ENCODE measurements at regions not wholly inside any gene's neighbourhood (a gene's known extent, or its start where the extent isn't known, plus 50 kb on each side); places are given as distances from the start of the nearest gene placed in this dataset.

DNA sequence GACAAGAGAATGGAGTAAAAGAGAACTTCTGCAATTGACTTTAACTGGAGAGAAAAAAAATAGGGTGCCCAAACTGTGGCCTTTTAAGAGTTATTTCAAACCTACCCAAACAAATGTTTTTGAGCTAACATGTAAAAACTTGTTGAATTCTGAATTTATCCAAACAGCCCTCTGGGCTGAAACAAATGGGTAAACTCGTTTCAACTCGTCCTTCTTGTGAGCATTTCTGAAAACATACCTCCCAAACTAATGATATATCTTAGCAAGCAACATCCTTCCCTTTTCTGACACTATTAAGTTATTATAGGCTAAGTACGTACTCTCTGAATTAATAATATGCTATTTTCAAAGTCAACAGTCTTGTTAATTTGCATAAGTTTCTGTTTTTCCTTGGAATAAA is 793.0 kb upstream of the ACVR2A start:
- Histone ChIP-seq H3K9me3 (ENCODE audit: low read depth, low read length) (no peaks in the 10 kb centered on the region), H3K4me3 (ENCODE audit: low read length) (no peak overlapping the region), H3K27me3 (ENCODE audit: insufficient read depth, low read length) (peaks cover 3% of the 10 kb centered on the region), H3K4me1 (ENCODE audit: insufficient read depth, low read length) (no peaks in the 10 kb centered on the region)

DNA sequence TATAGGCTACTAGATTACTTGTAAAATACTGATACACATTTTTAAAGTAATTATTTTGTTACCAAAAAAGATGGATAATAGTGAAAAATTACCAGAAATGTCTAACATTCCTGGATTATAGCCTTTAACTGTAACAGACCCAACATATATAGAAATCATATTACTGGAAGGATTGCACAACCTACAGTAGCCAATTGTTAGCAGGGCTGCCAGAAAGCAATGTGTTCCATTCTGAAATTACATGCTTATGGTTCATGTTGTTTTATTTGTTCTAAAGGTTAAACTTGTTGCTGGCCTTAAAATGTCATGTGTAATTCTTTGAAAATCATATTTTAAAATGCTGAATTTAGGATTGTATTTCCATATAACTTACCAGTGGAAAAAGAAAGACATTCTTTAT is 793.6 kb upstream of the ACVR2A start:
- no peaks in the 10 kb centered on the region for H3K9me3 ChIP-seq (ENCODE audit: low read depth, low read length)
- H3K4me1 ChIP-seq (ENCODE audit: insufficient read depth, low read length), result no peaks in the 10 kb centered on the region
- H3K4me3 ChIP-seq (ENCODE audit: low read length), result no peak overlapping the region
- peaks cover 3% of the 10 kb centered on the region for H3K27me3 ChIP-seq (ENCODE audit: insufficient read depth, low read length)

DNA sequence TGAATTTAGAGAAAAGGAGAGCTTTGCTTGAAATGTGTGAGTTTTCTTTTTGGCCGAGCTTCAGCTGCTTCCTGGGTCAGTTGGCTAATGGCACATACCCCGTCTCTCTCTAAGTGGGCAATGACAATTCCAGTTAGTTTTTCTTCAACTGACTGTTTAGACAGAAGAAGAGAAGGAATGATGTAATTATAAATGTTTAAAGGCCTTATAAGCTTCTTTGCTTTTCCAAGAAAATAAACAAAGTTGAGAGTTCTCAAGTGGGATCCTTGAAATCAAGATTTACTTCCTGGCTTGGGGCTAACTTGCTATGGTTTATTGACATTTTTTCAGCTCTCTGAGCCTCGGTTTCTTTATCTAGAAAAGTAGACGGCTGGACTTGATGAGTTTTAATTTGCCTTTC is 794.9 kb upstream of the ACVR2A start:
- Histone ChIP-seq H3K9me3 (ENCODE audit: low read depth, low read length) (no peaks in the 10 kb centered on the region), H3K27me3 (ENCODE audit: insufficient read depth, low read length) (peaks cover 3% of the 10 kb centered on the region), H3K4me3 (ENCODE audit: low read length) (no peak overlapping the region), H3K4me1 (ENCODE audit: insufficient read depth, low read length) (no peaks in the 10 kb centered on the region)

DNA sequence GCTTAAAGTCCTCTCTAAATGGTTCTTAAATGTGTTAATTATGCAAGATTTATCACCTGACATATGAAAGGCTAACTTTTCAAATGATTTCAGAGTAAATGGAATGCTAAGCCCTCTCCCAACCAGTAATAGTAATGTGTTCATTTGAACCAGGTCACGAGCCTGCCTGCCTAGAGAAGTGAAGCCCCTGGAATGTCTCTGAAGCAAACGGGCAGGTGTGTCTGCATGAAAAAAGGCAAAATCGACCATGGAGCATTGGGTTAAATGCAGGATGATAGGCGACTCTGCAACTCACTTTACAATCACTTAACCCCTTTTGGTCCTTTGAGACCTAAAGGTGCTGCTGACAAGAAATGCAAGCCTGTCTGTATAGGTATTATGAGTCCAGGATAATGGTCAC is 798.4 kb upstream of the ACVR2A start:
- Histone ChIP-seq H3K4me3 (ENCODE audit: low read length) (no peak overlapping the region), H3K9me3 (ENCODE audit: low read depth, low read length) (no peaks in the 10 kb centered on the region), H3K27me3 (ENCODE audit: insufficient read depth, low read length) (peaks cover 3% of the 10 kb centered on the region), H3K4me1 (ENCODE audit: insufficient read depth, low read length) (no peaks in the 10 kb centered on the region)

DNA sequence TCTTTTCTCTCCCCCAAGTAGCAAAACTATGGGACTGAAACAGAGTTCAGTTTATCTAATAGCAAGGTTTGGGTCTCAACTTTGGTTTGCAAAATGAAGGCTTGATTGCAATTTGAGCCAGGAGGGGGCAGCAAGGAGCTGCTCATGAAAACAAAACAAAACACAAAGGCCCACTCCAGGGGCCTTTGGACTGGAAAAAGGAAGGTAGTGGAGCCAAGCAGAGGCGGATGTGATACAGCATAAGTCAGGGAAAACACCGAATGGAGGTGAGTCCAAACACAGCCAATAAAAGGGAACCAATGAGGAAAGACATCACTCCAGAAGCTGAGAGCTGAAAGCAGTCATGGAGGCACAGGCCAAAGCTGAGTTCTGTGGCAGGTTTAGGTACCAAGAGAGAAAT is 799.7 kb upstream of the ACVR2A start:
- Histone ChIP-seq H3K4me1 (ENCODE audit: insufficient read depth, low read length) (no peaks in the 10 kb centered on the region), H3K9me3 (ENCODE audit: low read depth, low read length) (no peaks in the 10 kb centered on the region), H3K4me3 (ENCODE audit: low read length) (no peak overlapping the region), H3K27me3 (ENCODE audit: insufficient read depth, low read length) (no peaks in the 10 kb centered on the region)

DNA sequence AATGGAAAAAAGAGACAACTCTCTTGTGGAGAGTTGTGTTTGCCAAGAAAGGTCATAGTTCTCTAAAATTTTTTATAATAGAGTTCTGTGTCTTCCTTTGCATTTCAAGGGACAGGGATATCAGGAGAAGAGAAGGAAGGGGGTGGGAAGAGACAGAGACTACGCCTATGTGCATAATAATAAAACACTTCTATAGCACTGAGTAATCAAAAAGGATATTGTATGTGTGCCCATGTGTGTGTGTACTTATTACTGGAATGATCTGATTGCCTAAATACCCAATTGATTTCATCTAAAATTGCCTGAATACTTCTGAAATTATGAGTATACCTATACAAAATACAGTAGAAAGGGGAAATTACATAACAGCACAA is 803.7 kb upstream of the ACVR2A start:
- H3K4me3 ChIP-seq (ENCODE audit: low read length), result no peak overlapping the region
- H3K9me3 ChIP-seq (ENCODE audit: low read depth, low read length), result no peaks in the 10 kb centered on the region
- no peaks in the 10 kb centered on the region for H3K4me1 ChIP-seq (ENCODE audit: insufficient read depth, low read length)
- H3K27me3 ChIP-seq (ENCODE audit: insufficient read depth, low read length), result no peaks in the 10 kb centered on the region

DNA sequence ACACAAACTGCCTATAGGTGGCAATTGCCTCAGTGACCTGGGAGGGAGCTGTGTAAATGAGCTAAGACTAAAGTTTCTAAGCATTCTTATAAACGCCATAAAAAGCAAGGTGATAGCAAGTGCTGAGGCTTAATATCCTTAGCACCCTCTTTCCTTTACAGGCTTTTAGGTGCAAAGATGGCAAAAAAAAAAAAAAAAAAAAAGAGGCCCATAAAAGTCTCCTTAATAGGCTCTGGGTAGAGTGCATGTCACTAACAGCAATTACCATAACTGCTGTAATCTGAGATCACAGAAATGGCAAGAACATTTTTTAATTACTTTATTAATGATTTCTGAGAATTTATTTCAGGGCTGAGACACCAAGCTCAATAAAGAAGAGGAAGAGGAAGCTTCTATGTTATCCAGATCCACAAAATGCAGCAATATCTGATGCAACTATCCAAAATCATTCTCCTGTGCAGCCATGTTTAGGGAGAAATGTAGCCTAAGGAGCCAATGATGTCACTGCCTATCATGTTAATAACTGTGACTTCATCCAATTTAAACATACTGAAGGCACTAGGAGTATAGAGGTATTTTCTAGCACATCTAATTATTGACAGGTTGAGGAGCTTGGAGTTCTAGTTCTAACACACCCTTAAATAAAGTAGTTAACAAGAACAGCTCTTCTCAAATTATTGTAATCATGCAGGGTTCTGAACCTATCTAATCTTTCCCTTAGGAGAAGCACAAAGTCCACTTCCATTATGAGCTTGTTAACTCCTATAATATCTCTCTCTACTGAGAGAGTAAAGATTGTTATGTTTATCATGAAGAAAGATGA is 804.3 kb upstream of the ACVR2A start:
- H3K4me3 ChIP-seq (ENCODE audit: low read length), result no peak overlapping the region
- no peaks in the 10 kb centered on the region for H3K9me3 ChIP-seq (ENCODE audit: low read depth, low read length)
- H3K4me1 ChIP-seq (ENCODE audit: insufficient read depth, low read length), result no peaks in the 10 kb centered on the region
- no peaks in the 10 kb centered on the region for H3K27me3 ChIP-seq (ENCODE audit: insufficient read depth, low read length)

DNA sequence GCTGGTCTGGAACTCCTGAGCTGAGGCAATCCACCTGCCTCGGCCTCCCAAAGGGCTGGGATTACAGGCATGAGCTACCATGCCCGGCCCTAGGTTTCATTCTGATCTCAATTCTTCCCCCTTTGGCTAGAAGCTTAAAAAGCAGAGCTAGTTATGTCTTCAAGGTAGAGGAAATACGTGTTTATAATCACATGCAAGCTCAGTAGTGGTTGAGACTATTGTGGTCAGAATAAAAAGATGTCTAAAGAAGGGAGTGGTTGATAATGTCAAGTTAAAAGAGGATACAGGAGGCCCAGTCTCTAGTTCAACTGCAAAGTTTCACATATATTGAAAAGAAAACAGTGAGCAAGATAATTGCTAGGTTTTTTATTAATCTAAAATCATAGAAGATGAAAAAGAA is 807.8 kb upstream of the ACVR2A start:
- no peaks in the 10 kb centered on the region for H3K4me1 ChIP-seq (ENCODE audit: insufficient read depth, low read length)
- H3K9me3 ChIP-seq (ENCODE audit: low read depth, low read length), result no peaks in the 10 kb centered on the region
- no peak overlapping the region for H3K4me3 ChIP-seq (ENCODE audit: low read length)
- H3K27me3 ChIP-seq (ENCODE audit: insufficient read depth, low read length), result no peaks in the 10 kb centered on the region

DNA sequence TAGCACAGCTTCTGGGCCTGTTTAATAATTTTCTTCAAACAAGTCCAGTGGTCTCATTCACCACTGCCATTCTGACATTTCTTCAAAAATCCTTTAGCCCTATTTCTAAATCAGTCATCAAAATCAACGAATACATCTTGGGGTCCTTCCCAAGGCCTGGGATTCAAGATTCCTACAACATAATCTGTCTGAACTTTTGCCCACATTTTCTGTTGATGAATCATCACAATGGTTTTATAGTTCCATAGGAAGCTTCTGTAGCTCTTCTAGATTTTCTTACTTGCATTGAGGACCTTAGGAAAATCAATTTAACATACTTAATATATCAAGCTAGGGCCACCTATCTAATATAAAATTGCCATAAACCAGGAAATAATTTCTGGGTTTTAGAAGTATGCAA is 811.8 kb upstream of the ACVR2A start:
- no peaks in the 10 kb centered on the region for H3K4me1 ChIP-seq (ENCODE audit: insufficient read depth, low read length)
- no peaks in the 10 kb centered on the region for H3K9me3 ChIP-seq (ENCODE audit: low read depth, low read length)
- H3K4me3 ChIP-seq (ENCODE audit: low read length), result no peak overlapping the region
- H3K27me3 ChIP-seq (ENCODE audit: insufficient read depth, low read length), result no peaks in the 10 kb centered on the region

DNA sequence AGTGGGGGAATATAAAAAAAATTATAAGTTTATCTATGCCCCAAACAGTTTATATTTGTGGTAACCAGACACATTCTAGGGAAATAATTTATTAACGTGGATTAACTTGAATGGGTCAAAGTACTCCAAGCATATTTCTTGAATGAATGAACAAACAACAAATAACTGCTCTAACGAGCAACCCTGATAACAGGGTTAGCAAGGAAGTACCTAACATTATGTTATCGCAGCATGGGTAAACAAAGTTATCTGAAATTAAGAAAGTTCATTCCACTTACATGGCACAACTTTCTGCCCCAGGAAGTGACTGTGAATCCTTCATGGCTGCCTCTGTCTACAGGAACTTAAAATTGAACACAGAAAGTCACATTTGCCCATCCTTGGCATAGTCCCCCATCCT is 812.9 kb upstream of the ACVR2A start:
- Histone ChIP-seq H3K4me1 (ENCODE audit: insufficient read depth, low read length) (no peaks in the 10 kb centered on the region), H3K4me3 (ENCODE audit: low read length) (no peak overlapping the region)

DNA sequence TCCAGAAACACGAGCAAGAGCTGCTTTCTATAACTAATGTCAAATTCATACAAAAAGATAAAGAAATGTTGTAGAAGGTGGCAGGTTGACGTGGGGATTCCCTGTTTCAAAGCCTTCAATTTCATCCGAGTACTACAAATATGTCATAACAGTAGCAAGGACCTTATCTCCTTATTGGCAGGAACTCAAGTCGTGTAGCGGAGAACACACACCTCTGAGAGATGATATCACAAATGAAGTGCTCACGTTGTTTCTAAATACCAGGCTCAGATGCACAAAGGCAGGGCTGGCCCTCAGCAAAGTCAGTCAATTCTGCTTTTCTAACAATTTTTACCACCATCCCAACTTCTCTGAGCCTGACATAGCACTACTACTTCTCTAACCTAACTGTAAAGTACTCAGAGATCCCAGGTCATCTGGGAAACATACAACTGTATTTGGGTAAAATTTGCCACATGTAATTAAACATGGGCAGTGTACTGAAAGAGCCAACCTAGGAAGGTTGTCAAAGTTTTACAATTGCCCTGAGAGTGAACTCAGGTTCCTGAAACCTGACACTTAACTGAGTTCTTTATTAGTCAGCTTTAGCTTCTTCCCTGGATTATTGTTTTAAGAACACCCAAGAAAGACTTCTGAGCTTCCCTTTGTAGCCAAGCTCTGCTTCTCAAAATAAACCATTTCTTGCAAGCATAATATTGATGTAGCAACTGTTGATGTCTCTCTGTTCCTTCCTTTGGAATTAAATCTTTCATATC is 813.7 kb upstream of the ACVR2A start:
- no peaks in the 10 kb centered on the region for H3K9me3 ChIP-seq (ENCODE audit: low read depth, low read length)
- no peak overlapping the region for H3K4me3 ChIP-seq (ENCODE audit: low read length)
- H3K4me1 ChIP-seq (ENCODE audit: insufficient read depth, low read length), result no peaks in the 10 kb centered on the region
- no peaks in the 10 kb centered on the region for H3K27me3 ChIP-seq (ENCODE audit: insufficient read depth, low read length)

More for the DNA sequence above, 812.9 kb upstream of the ACVR2A start:
- H3K9me3 ChIP-seq (ENCODE audit: low read depth, low read length), result no peaks in the 10 kb centered on the region
- H3K27me3 ChIP-seq (ENCODE audit: insufficient read depth, low read length), result no peaks in the 10 kb centered on the region

DNA sequence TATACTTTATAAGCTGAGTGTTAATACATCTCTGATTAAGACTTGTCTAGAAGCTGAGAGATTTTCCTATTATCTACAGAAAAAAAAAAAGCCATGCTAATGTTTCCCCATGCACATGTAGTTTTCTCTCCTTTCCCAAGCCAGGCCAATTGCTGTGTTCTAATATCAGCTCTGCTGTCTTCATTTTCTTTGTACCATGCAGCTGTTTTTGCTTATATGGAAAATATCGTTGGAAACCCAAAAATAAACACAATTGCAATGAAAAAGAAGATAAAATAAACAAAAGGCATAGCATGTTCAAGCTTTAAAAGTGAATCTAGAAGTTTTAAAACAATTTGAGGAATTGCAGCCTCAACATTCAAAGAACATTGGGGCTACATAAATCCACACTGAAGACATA is 817.4 kb upstream of the ACVR2A start:
- Histone ChIP-seq H3K27me3 (ENCODE audit: insufficient read depth, low read length) (no peaks in the 10 kb centered on the region), H3K4me3 (ENCODE audit: low read length) (no peak overlapping the region), H3K9me3 (ENCODE audit: low read depth, low read length) (peaks cover 6% of the 10 kb centered on the region), H3K4me1 (ENCODE audit: insufficient read depth, low read length) (no peaks in the 10 kb centered on the region)

DNA sequence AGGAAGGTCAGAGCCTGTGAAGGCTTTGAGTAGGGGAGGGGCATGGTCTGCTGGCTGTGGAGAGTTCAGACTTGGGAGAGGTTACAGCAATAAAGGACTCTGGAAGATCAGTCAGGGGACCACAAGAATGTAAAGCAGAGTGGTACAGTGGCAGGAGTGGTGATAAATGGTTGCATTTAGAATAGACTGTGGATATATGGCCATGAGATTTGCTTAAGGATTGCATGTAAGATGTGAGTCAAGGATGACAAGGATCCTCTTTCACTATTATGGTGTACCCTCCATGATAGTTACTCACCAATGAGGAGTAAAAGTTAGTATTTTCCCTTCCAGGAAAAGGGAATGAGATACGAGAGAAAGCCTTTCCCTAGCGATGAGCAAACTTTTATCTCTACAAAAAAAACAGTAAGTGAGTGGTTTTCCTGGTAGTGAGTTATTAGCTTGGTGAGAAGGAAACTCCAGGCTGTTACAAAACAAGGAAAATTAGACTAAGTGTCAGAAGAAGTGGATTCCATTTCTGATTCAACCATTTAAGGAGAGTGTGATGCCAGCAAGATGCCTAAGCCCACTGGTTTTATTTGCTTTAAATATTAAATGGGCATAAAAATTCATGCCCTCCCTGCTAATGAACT is 818.0 kb upstream of the ACVR2A start:
- Histone ChIP-seq H3K9me3 (ENCODE audit: low read depth, low read length) (peaks cover 8% of the 10 kb centered on the region), H3K27me3 (ENCODE audit: insufficient read depth, low read length) (no peaks in the 10 kb centered on the region), H3K4me1 (ENCODE audit: insufficient read depth, low read length) (no peaks in the 10 kb centered on the region), H3K4me3 (ENCODE audit: low read length) (no peak overlapping the region)

DNA sequence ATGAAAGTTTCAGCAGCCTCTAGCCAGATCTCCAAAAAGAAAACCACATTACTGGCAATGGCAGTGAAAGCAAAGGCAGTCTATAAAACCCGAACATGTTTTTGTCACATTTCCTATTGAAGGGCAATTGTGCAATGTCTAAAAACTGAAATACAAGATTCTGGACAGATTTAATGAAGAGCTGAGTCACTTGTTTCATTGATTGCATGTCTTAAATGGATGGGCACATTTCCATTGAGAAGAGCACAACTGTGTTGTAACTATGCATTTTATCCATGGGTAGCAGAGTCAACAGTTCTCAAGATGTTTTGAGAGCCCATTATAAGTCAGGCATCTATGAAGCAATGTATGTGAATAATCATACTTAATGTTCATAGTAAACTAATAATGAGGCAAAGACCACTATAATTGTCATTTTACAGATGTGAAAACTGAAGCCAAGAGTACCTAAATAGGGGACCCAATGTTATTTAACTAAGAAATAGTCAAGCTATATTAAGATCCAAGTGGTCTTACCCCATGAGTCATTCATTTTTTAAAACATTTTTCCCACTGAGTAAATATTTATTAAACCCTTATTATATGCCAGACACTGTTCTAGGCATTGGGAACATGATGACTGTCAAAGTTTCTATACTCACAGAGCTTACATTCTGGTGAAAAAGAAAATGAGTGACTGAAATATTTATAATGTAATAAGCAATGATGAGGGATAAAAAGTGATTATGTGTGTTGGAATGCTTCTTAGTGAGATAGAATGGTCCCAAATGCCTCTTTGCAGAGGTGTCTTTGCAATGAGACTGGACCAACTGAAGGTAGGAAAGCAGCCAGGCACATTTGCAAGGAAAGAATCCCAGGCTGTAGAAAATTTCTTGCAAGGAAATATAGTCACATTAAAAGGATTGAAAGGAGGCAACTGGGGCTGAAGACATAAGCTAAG is 818.9 kb upstream of the ACVR2A start:
- no peak overlapping the region for H3K4me3 ChIP-seq (ENCODE audit: low read length)
- no peaks in the 10 kb centered on the region for H3K27me3 ChIP-seq (ENCODE audit: insufficient read depth, low read length)
- H3K9me3 ChIP-seq (ENCODE audit: low read depth, low read length), result peaks cover 8% of the 10 kb centered on the region
- H3K4me1 ChIP-seq (ENCODE audit: insufficient read depth, low read length), result no peaks in the 10 kb centered on the region

DNA sequence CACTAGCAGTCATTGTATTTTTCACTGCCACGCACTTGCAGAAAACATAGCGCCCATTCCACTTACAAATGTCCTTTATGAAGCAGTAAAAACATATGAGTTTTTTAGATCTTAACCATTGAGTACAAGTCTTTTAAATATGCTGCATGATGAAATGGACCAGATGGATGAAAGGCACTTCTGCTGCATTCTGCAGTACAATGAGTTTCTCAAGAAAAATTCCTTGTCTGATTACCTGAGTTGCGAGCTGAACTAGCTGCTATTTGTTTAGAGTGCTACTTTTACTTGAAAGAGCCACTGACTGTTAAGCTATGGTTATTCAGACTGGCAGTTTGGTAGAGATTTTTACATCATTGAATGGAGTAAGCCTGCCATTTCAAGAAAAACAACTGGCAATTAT is 825.5 kb upstream of the ACVR2A start:
- Histone ChIP-seq H3K4me1 (ENCODE audit: insufficient read depth, low read length) (no peaks in the 10 kb centered on the region), H3K4me3 (ENCODE audit: low read length) (no peak overlapping the region), H3K9me3 (ENCODE audit: low read depth, low read length) (peaks cover 8% of the 10 kb centered on the region), H3K27me3 (ENCODE audit: insufficient read depth, low read length) (no peaks in the 10 kb centered on the region)

All from mononuclear cell (primary cell).